ENCODE measurements at regions not wholly inside any gene's neighbourhood (a gene's known extent, or its start where the extent isn't known, plus 50 kb on each side); places are given as distances from the start of the nearest gene placed in this dataset.

DNA sequence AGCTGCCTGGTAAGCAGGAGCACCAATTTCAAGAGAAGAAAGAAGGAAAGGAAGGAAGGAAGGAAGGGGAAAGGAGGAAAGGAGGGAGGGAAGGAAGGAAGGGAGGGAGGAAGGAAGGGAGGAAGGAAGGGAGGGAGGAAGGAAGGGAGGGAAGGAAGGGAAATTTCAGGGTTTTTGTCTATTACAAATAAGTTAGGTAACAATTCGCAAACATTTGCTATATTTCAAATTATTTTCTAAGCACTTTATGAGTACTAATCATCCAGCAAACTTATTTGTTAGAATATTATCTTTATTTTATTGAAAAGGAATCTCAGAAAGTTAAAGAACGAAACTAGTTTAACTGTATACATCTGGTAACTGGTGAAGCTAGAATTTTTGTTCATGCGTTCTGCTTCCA is 921.7 kb downstream of the TBL1XR1 start:
- TF ChIP-seq, protein P1, sequence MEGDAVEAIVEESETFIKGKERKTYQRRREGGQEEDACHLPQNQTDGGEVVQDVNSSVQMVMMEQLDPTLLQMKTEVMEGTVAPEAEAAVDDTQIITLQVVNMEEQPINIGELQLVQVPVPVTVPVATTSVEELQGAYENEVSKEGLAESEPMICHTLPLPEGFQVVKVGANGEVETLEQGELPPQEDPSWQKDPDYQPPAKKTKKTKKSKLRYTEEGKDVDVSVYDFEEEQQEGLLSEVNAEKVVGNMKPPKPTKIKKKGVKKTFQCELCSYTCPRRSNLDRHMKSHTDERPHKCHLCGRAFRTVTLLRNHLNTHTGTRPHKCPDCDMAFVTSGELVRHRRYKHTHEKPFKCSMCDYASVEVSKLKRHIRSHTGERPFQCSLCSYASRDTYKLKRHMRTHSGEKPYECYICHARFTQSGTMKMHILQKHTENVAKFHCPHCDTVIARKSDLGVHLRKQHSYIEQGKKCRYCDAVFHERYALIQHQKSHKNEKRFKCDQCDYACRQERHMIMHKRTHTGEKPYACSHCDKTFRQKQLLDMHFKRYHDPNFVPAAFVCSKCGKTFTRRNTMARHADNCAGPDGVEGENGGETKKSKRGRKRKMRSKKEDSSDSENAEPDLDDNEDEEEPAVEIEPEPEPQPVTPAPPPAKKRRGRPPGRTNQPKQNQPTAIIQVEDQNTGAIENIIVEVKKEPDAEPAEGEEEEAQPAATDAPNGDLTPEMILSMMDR (IDR thresholded peaks at IDR 0.05), result no peak
- Histone ChIP-seq H2AFZ (no peak overlapping the region), H3K27ac (no peak overlapping the region), H3K9me3 (ENCODE audit: control insufficient read depth, low read length) (no peaks in the 10 kb centered on the region), H3K36me3 (ENCODE audit: control insufficient read depth, insufficient read depth, low read length) (no peaks in the 10 kb centered on the region), H3K79me2 (no peaks in the 10 kb centered on the region), H3K9ac (no peak overlapping the region), H3K4me3 (ENCODE audit: low read depth, low read length) (no peak overlapping the region), H3K4me1 (no peaks in the 10 kb centered on the region), H3K27me3 (ENCODE audit: control insufficient read depth, insufficient read depth, low read length) (no peaks in the 10 kb centered on the region), H3K4me2 (ENCODE audit: low read length) (no peak overlapping the region)

DNA sequence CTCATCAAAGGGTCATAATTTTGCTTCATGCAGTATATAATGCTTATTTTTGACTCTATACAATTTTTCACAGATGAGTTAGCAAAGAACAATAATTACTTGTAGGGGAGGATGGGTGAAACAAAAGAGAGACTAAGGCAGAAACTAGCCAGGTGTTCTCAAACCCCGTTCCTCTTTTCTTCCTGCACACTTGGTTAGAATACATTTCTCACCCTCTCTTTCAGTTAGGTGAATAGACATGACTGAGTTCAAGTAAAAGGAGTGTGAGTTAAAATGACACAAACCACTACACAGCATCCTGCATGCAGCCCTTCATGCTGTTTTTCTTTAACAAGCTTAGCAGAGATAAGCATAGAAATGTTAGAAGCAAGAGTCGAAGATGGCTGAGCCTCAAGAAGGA is 922.2 kb downstream of the TBL1XR1 start:
- Histone ChIP-seq H3K27ac (no peak overlapping the region), H3K36me3 (ENCODE audit: control insufficient read depth, insufficient read depth, low read length) (no peaks in the 10 kb centered on the region), H3K4me2 (ENCODE audit: low read length) (no peak overlapping the region), H3K4me1 (no peaks in the 10 kb centered on the region), H3K79me2 (no peaks in the 10 kb centered on the region), H2AFZ (no peak overlapping the region), H3K9ac (no peak overlapping the region), H3K4me3 (ENCODE audit: low read depth, low read length) (no peak overlapping the region), H3K9me3 (ENCODE audit: control insufficient read depth, low read length) (no peaks in the 10 kb centered on the region), H3K27me3 (ENCODE audit: control insufficient read depth, insufficient read depth, low read length) (no peaks in the 10 kb centered on the region)
- TF ChIP-seq, protein P1 (IDR thresholded peaks at IDR 0.05), result no peak

DNA sequence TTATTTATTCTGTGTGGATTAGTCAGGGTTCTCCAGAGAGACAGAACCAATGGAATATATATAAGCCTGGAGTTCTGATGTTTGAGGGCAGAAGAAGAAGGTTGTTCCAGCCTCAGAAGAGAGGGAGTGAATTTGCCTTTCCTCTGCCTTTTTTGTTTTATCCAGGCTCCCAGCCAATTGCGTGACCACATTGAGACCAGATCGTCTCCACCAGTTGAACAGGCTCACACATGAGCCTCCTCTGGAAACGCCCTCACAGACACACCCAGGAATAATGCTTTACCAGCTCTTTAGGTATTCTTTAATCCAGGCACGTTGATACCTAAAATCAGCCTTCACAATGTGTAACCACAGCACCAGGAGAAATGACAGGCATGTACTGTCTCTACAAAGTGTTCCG is 923.1 kb downstream of the TBL1XR1 start:
- TF ChIP-seq, protein P1 (IDR thresholded peaks at IDR 0.05), result no peak
- no peaks in the 10 kb centered on the region for H3K79me2 ChIP-seq
- H3K9ac ChIP-seq, result no peak overlapping the region
- no peak overlapping the region for H3K27ac ChIP-seq
- no peak overlapping the region for H3K4me2 ChIP-seq (ENCODE audit: low read length)
- no peaks in the 10 kb centered on the region for H3K36me3 ChIP-seq (ENCODE audit: control insufficient read depth, insufficient read depth, low read length)
- H3K4me1 ChIP-seq, result no peaks in the 10 kb centered on the region
- H3K27me3 ChIP-seq (ENCODE audit: control insufficient read depth, insufficient read depth, low read length), result no peaks in the 10 kb centered on the region
- H2AFZ ChIP-seq, result no peak overlapping the region
- H3K9me3 ChIP-seq (ENCODE audit: control insufficient read depth, low read length), result no peaks in the 10 kb centered on the region
- H3K4me3 ChIP-seq (ENCODE audit: low read depth, low read length), result no peak overlapping the region

DNA sequence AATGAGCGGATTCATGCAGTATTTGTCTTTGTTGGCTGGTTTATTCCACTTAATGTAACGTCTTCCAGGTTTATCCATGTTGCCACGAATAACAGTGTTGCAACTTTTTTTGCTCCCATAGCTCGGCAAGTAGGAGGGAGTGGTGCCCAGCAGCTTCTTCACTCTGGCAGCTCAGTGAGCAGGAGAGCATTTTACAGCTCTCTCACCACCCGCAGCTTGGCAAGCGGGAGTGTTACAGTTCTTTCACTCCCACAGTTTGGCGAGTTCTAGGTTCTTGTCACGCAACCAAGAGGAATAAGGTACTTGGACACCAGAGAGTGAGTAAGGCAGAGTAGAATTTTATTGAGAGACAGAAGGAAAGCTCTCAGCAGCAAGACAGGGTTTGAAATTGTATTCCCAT is 935.2 kb downstream of the TBL1XR1 start:
- TF ChIP-seq, protein P1 (IDR thresholded peaks at IDR 0.05), result no peak
- Histone ChIP-seq H3K4me1 (no peaks in the 10 kb centered on the region), H3K4me3 (ENCODE audit: low read depth, low read length) (no peak overlapping the region), H3K79me2 (no peaks in the 10 kb centered on the region), H3K36me3 (ENCODE audit: control insufficient read depth, insufficient read depth, low read length) (no peaks in the 10 kb centered on the region), H3K4me2 (ENCODE audit: low read length) (no peak overlapping the region), H3K27me3 (ENCODE audit: control insufficient read depth, insufficient read depth, low read length) (no peaks in the 10 kb centered on the region), H3K9ac (no peak overlapping the region), H3K27ac (no peak overlapping the region), H2AFZ (no peak overlapping the region), H3K9me3 (ENCODE audit: control insufficient read depth, low read length) (peaks cover 6% of the 10 kb centered on the region)

DNA sequence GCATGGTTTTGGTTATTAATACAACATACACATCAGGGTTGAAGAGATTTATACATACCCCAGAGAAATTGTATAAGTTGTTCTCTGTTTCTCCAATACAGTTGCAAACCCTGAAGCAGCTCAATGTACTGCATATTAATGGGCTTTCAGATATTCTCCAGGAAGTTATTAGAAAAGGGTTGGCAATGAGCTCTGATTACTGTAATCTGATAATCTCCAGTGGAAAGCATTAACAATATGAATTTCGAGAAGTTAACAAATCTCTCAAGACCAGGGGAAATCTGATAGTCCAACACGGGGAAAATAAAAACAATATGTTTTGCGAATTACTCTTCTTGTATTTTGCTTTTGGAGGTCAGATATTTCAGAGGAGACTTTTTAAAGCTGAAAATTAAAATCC is 950.1 kb downstream of the TBL1XR1 start:
- Histone ChIP-seq H3K27me3 (ENCODE audit: control insufficient read depth, insufficient read depth, low read length) (no peaks in the 10 kb centered on the region), H3K36me3 (ENCODE audit: control insufficient read depth, insufficient read depth, low read length) (no peaks in the 10 kb centered on the region), H3K4me3 (ENCODE audit: low read depth, low read length) (no peak overlapping the region), H3K27ac (no peak overlapping the region), H2AFZ (no peak overlapping the region), H3K79me2 (no peaks in the 10 kb centered on the region), H3K4me2 (ENCODE audit: low read length) (no peak overlapping the region), H3K9me3 (ENCODE audit: control insufficient read depth, low read length) (no peaks in the 10 kb centered on the region), H3K4me1 (no peaks in the 10 kb centered on the region), H3K9ac (no peak overlapping the region)
- TF ChIP-seq, protein P1 (IDR thresholded peaks at IDR 0.05), result no peak

All from parathyroid adenoma (tissue), 2 donors.